Neural progenitor cell (in vitro differentiated cells): ENCODE measurements at regions not wholly inside any gene's neighbourhood (a gene's known extent, or its start where the extent isn't known, plus 50 kb on each side); places are given as distances from the start of the nearest gene placed in this dataset.

Experiments used
- DNase-seq: peaks from one replicate; pipeline ENCODE4 v3.0.0-alpha.2; 2016; ENCODE audit warnings: low spot score
- H2AFZ ChIP-seq: fragments of 200-600 bp; sonication (generic); replicated peaks from 2 replicates; pipeline ENCODE4 v1.6.1; 2016; ENCODE audit warnings: antibody characterized with exemption
- H3F3A ChIP-seq: fragments of 200-600 bp; sonication (generic); 2 replicates; pipeline ENCODE4 v1.6.1; 2016; ENCODE audit warnings: antibody characterized with exemption, low read depth
- H3K27ac ChIP-seq: fragments of 200-600 bp; sonication (generic); 2 replicates; pipeline ENCODE4 v1.5.1; 2016; ENCODE audit warnings: mild to moderate bottlenecking
- H3K27me3 ChIP-seq: fragments of 200-600 bp; sonication (generic); 2 replicates; pipeline ENCODE4 v1.6.1; 2016; ENCODE audit warnings: mild to moderate bottlenecking, moderate library complexity
- H3K36me3 ChIP-seq: fragments of 200-600 bp; sonication (generic); 2 replicates; pipeline ENCODE4 v1.5.1; 2016
- H3K4me1 ChIP-seq: fragments of 200-600 bp; sonication (generic); 2 replicates; pipeline ENCODE4 v1.6.1; 2016; ENCODE audit warnings: mixed run types
- H3K4me2 ChIP-seq: fragments of 200-600 bp; sonication (generic); 2 replicates; pipeline ENCODE4 v1.6.1; 2016
- H3K4me3 ChIP-seq: fragments of 200-600 bp; sonication (generic); 2 replicates; pipeline ENCODE4 v1.5.1; 2016
- H3K79me2 ChIP-seq: fragments of 200-600 bp; sonication (generic); 2 replicates; pipeline ENCODE4 v1.6.1; 2016; ENCODE audit warnings: low read depth
- H3K9ac ChIP-seq: fragments of 200-600 bp; sonication (generic); 2 replicates; pipeline ENCODE4 v1.6.1; 2016
- H3K9me3 ChIP-seq: fragments of 200-600 bp; sonication (generic); 2 replicates; pipeline ENCODE4 v1.5.1; 2016; ENCODE audit warnings: low read depth
- H4K20me1 ChIP-seq: fragments of 200-600 bp; sonication (generic); 2 replicates; pipeline ENCODE4 v1.6.1; 2016; ENCODE audit warnings: low read depth
- H3K27ac Mint-ChIP-seq: 3 replicates; pipeline ENCODE4 v1.8.0; 2021; ENCODE audit warnings: mixed read lengths
- H3K27me3 Mint-ChIP-seq: 2 replicates; pipeline ENCODE4 v1.8.0; 2022; ENCODE audit warnings: low read depth, mild to moderate bottlenecking, inconsistent platforms, moderate library complexity, mixed read lengths; ENCODE audit not compliant: insufficient read depth
- H3K36me3 Mint-ChIP-seq: 3 replicates; pipeline ENCODE4 v1.8.0; 2021; ENCODE audit warnings: mixed read lengths
- H3K4me1 Mint-ChIP-seq: 3 replicates; pipeline ENCODE4 v1.8.0; 2021; ENCODE audit warnings: mixed read lengths
- H3K4me3 Mint-ChIP-seq: 3 replicates; pipeline ENCODE4 v1.8.0; 2021; ENCODE audit warnings: mild to moderate bottlenecking, moderate library complexity, mixed read lengths
- H3K9me3 Mint-ChIP-seq: 3 replicates; pipeline ENCODE4 v1.8.0; 2020; ENCODE audit warnings: mixed read lengths
- EZH2 ChIP-seq: fragments of 200-600 bp; sonication (generic); IDR thresholded peaks from 2 replicates; pipeline ENCODE4 v1.6.1; 2017; ENCODE audit warnings: antibody characterized with exemption, mild to moderate bottlenecking, moderate library complexity
- EZH2phosphoT487 ChIP-seq: fragments of 200-600 bp; sonication (generic); IDR thresholded peaks from 2 replicates; pipeline ENCODE4 v1.6.1; 2017; ENCODE audit warnings: antibody characterized with exemption
- TF ChIP-seq, protein P1 (sequence below): fragments of 200-600 bp; sonication (generic); IDR thresholded peaks from 2 replicates; pipeline ENCODE4 v1.5.1; 2017; ENCODE audit warnings: antibody characterized with exemption, mild to moderate bottlenecking

DNA sequence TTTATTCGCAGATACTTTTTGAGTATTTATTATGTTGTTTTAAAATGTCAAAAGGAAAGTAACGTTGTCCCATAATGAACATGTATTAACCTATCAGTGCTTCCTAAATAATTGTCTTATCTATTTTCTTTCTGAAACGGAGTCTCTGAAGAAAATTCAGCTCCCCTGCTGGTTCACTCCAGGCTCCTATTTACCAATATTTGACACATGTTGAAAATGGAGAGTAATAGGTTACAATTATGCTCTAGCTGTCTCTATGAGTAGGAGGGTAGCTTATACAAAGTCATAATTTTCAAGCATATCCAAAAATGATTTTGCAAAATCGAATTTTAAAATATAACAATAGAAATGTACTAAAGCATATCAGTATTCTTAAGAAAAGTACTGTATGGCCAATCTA lies 844.1 kb downstream of the CDH18 start:
- Histone ChIP-seq H3K27me3 (no peaks in the 10 kb centered on the region), H3K4me1 (no peaks in the 10 kb centered on the region), H4K20me1 (no peaks in the 10 kb centered on the region), H3K79me2 (no peaks in the 10 kb centered on the region), H3K27ac (no peak overlapping the region), H3F3A (no peaks in the 10 kb centered on the region), H2AFZ (no peak overlapping the region), H3K4me3 (no peak overlapping the region), H3K4me2 (no peak overlapping the region), H3K36me3 (no peaks in the 10 kb centered on the region), H3K9ac (no peak overlapping the region), H3K9me3 (no peaks in the 10 kb centered on the region)
- no peaks in the 10 kb centered on the region for H3K9me3 Mint-ChIP-seq
- no peak for DNase-seq
- H3K27ac Mint-ChIP-seq, result no peak overlapping the region
- H3K4me3 Mint-ChIP-seq, result no peak overlapping the region
- no peaks in the 10 kb centered on the region for H3K36me3 Mint-ChIP-seq
- no peaks in the 10 kb centered on the region for H3K4me1 Mint-ChIP-seq
- no peak for TF ChIP-seq EZH2phosphoT487
- no peaks in the 10 kb centered on the region for H3K27me3 Mint-ChIP-seq

DNA sequence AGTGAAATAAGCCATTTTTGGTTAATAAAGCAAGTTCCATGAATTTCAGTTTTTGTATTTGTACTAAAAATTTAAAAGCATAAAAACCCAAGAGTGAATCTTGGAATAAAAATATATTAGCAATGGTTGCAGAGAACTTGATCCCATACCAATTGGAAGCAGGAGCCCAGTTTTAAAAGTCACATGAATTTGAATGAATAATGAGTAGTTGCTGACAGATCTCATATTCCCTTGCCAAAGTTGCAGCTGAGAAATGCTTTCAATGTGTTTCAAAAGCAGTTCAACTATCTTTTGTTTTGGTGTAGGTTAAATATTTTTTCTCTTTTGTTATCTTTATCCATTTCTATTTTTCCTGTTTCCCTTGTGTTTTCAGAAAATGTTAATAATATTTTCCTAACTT lies 818.6 kb downstream of the CDH18 start:
- Histone ChIP-seq H3K36me3 (no peaks in the 10 kb centered on the region), H2AFZ (no peak overlapping the region), H3K27ac (no peak overlapping the region), H3F3A (no peaks in the 10 kb centered on the region), H3K9ac (no peak overlapping the region), H3K4me1 (no peaks in the 10 kb centered on the region), H3K79me2 (no peaks in the 10 kb centered on the region), H4K20me1 (no peaks in the 10 kb centered on the region), H3K4me3 (no peak overlapping the region), H3K9me3 (no peaks in the 10 kb centered on the region), H3K4me2 (no peak overlapping the region), H3K27me3 (no peaks in the 10 kb centered on the region)
- TF ChIP-seq, protein P1, sequence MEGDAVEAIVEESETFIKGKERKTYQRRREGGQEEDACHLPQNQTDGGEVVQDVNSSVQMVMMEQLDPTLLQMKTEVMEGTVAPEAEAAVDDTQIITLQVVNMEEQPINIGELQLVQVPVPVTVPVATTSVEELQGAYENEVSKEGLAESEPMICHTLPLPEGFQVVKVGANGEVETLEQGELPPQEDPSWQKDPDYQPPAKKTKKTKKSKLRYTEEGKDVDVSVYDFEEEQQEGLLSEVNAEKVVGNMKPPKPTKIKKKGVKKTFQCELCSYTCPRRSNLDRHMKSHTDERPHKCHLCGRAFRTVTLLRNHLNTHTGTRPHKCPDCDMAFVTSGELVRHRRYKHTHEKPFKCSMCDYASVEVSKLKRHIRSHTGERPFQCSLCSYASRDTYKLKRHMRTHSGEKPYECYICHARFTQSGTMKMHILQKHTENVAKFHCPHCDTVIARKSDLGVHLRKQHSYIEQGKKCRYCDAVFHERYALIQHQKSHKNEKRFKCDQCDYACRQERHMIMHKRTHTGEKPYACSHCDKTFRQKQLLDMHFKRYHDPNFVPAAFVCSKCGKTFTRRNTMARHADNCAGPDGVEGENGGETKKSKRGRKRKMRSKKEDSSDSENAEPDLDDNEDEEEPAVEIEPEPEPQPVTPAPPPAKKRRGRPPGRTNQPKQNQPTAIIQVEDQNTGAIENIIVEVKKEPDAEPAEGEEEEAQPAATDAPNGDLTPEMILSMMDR, result no peak
- TF ChIP-seq EZH2 (no peak), EZH2phosphoT487 (no peak)
- no peaks in the 10 kb centered on the region for H3K27me3 Mint-ChIP-seq
- H3K36me3 Mint-ChIP-seq, result no peaks in the 10 kb centered on the region
- H3K4me1 Mint-ChIP-seq, result no peaks in the 10 kb centered on the region
- no peaks in the 10 kb centered on the region for H3K9me3 Mint-ChIP-seq
- no peak for DNase-seq
- H3K27ac Mint-ChIP-seq, result no peak overlapping the region
- no peak overlapping the region for H3K4me3 Mint-ChIP-seq

DNA sequence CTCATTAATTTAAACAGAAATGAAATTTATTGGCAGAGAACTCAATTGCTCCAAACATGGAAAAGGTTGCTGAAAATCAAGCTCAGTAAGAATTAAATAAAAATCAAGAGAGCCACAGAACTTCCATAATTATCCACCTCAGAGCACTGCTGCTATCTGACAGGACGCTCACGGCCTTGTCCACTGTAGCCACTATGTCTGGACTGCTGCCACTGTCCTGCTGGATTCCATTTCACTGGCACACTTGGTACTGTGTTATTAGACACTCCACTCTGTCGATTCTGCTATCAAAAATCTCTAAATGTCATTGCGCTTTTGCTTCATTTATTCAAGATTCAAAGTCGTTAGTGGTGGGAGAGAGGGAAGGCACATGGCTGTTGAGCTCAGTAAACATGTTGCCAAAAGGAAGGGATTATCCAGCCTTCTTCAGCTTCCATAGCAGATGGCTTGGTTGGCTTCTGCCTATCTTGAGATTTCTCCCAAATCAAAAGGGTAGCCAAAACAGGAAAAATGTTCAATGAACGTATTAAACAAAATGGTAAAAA lies 815.0 kb downstream of the CDH18 start:
- no peak overlapping the region for H3K27ac ChIP-seq
- no peaks in the 10 kb centered on the region for H3K4me1 ChIP-seq
- no peaks in the 10 kb centered on the region for H3K9me3 ChIP-seq
- H3K4me2 ChIP-seq, result no peak overlapping the region
- H3K27me3 ChIP-seq, result no peaks in the 10 kb centered on the region
- H3K9ac ChIP-seq, result no peak overlapping the region
- no peak for DNase-seq
- no peaks in the 10 kb centered on the region for H3K36me3 Mint-ChIP-seq
- no peaks in the 10 kb centered on the region for H3K27me3 Mint-ChIP-seq
- no peak overlapping the region for H3K4me3 Mint-ChIP-seq
- no peak for TF ChIP-seq EZH2phosphoT487
- TF ChIP-seq EZH2, result no peak
- TF ChIP-seq, protein P1, result no peak
- H2AFZ ChIP-seq, result no peak overlapping the region
- H3K9me3 Mint-ChIP-seq, result no peaks in the 10 kb centered on the region
- no peak overlapping the region for H3K27ac Mint-ChIP-seq
- H3K36me3 ChIP-seq, result no peaks in the 10 kb centered on the region
- no peaks in the 10 kb centered on the region for H3F3A ChIP-seq
- H3K4me3 ChIP-seq, result no peak overlapping the region
- no peaks in the 10 kb centered on the region for H3K79me2 ChIP-seq
- no peaks in the 10 kb centered on the region for H4K20me1 ChIP-seq
- H3K4me1 Mint-ChIP-seq, result no peaks in the 10 kb centered on the region

DNA sequence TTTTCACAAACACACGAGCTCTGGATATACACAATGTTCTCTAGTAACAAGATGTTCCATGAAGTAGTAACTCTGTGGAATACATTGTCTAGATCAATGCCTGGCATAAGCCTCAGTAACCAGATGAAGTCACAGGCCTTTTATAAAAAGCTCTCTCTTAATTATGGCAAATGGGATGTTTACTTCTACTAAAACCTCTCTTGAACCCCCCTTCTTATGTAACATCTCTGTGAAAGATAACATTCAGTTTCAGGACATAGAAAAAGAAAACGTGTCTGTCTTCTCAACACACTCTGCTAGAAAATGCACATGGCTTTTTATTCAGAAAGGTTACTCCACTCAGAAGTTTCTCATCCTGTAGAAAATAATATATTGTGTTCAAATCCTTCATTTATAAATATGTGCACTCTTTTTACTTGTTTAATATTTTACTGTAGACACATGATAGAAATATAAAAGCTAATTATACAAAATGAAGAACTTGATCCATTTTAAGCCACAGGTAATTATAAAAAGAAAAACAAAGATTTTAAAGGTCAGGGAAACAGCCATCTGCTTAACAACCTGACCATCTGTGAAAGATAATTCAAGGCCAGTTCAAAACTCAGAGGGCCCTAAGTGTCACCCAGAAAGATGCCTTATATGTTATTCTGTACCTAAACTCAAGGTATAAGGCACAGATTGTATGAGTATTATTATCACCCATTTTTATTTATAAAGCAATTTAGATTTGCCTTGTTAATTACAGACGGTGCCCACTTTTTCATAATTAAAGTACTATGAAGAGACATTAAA lies 812.0 kb downstream of the CDH18 start:
- H2AFZ ChIP-seq, result no peak overlapping the region
- H3K4me3 ChIP-seq, result no peak overlapping the region
- no peaks in the 10 kb centered on the region for H4K20me1 ChIP-seq
- H3K9ac ChIP-seq, result no peak overlapping the region
- Mint-ChIP-seq H3K36me3 (no peaks in the 10 kb centered on the region), H3K4me1 (no peaks in the 10 kb centered on the region), H3K27ac (no peak overlapping the region), H3K4me3 (no peak overlapping the region), H3K9me3 (no peaks in the 10 kb centered on the region), H3K27me3 (no peaks in the 10 kb centered on the region)
- H3F3A ChIP-seq, result no peaks in the 10 kb centered on the region
- H3K9me3 ChIP-seq, result no peaks in the 10 kb centered on the region
- H3K4me1 ChIP-seq, result no peaks in the 10 kb centered on the region
- no peaks in the 10 kb centered on the region for H3K79me2 ChIP-seq
- no peak overlapping the region for H3K27ac ChIP-seq
- H3K4me2 ChIP-seq, result no peak overlapping the region
- TF ChIP-seq, protein P1, result no peak
- no peak for TF ChIP-seq EZH2phosphoT487
- no peak for TF ChIP-seq EZH2
- no peak for DNase-seq
- H3K27me3 ChIP-seq, result no peaks in the 10 kb centered on the region
- no peaks in the 10 kb centered on the region for H3K36me3 ChIP-seq
